Neural cell (in vitro differentiated cells): ENCODE measurements at regions not wholly inside any gene's neighbourhood (a gene's known extent, or its start where the extent isn't known, plus 50 kb on each side); places are given as distances from the start of the nearest gene placed in this dataset.

Experiments used
- H2AFZ ChIP-seq: fragments of 200-600, 300-800 bp; sonication (generic), shearing (Covaris generic); 2 replicates; pipeline ENCODE4 v1.6.0; 2014; ENCODE audit warnings: low read depth, mild to moderate bottlenecking, antibody characterized with exemption, low read length, moderate library complexity
- H3F3A ChIP-seq: fragments of 200-600 bp; shearing (Covaris generic); 2 replicates; pipeline ENCODE4 v1.6.1; 2016; ENCODE audit warnings: mild to moderate bottlenecking, moderate library complexity, mixed read lengths, antibody characterized with exemption, low read length; ENCODE audit not compliant: insufficient read depth, poor library complexity, severe bottlenecking
- H3K27ac ChIP-seq: fragments of 200-600, 300-800 bp; sonication (generic), shearing (Covaris generic); 2 replicates; pipeline ENCODE4 v1.5.1; 2014; ENCODE audit warnings: mild to moderate bottlenecking, low read length, moderate library complexity
- H3K27me3 ChIP-seq: fragments of 300-800, 200-600 bp; sonication (generic), shearing (Covaris generic); 2 replicates; pipeline ENCODE4 v1.6.0; 2014; ENCODE audit warnings: mild to moderate bottlenecking, low read depth, low read length, moderate library complexity; ENCODE audit not compliant: insufficient read depth
- H3K36me3 ChIP-seq: fragments of 300-800, 200-600 bp; sonication (generic), shearing (Covaris generic); 2 replicates; pipeline ENCODE4 v1.5.1; 2014; ENCODE audit warnings: mild to moderate bottlenecking, antibody characterized with exemption, low read length, moderate library complexity; ENCODE audit not compliant: insufficient read depth
- H3K4me2 ChIP-seq: fragments of 300-800, 200-600 bp; sonication (generic), shearing (Covaris generic); 2 replicates; pipeline ENCODE4 v1.6.0; 2014; ENCODE audit warnings: mild to moderate bottlenecking, low read length
- H3K4me3 ChIP-seq: fragments of 300-800, 200-600 bp; sonication (generic), shearing (Covaris generic); 2 replicates; pipeline ENCODE4 v1.5.1; 2014; ENCODE audit warnings: mild to moderate bottlenecking, low read length, moderate library complexity
- H3K79me2 ChIP-seq: fragments of 200-600 bp; shearing (Covaris generic); replicated peaks from 2 replicates; pipeline ENCODE4 v1.6.0; 2014; ENCODE audit warnings: mild to moderate bottlenecking, low read length, moderate library complexity; ENCODE audit not compliant: insufficient read depth
- H3K9ac ChIP-seq: fragments of 300-800, 200-600 bp; sonication (generic), shearing (Covaris generic); 2 replicates; pipeline ENCODE4 v1.6.1; 2016; ENCODE audit warnings: mild to moderate bottlenecking, low read length, mixed read lengths
- H3K9me2 ChIP-seq: fragments of 200-600 bp; shearing (Covaris generic); 2 replicates; pipeline ENCODE4 v1.6.1; 2016; ENCODE audit warnings: mild to moderate bottlenecking, low read length, mixed read lengths; ENCODE audit not compliant: insufficient read depth
- H3K9me3 ChIP-seq: fragments of 200-600, 300-800 bp; sonication (generic), shearing (Covaris generic); 2 replicates; pipeline ENCODE4 v1.6.1; 2016; ENCODE audit warnings: mild to moderate bottlenecking, mixed run types, low read length, moderate library complexity, mixed read lengths
- H4K20me1 ChIP-seq: fragments of 200-600 bp; shearing (Covaris generic); 2 replicates; pipeline ENCODE4 v1.6.1; 2016; ENCODE audit warnings: mild to moderate bottlenecking, mixed run types; ENCODE audit not compliant: insufficient read depth
- EP300 ChIP-seq: fragments of 450-650 bp; conservative IDR thresholded peaks from 2 replicates; pipeline ENCODE4 v1.6.1; 2014; ENCODE audit warnings: antibody characterized with exemption, mild to moderate bottlenecking, moderate library complexity; ENCODE audit not compliant: poor library complexity, severe bottlenecking
- EZH2 ChIP-seq: fragments of 200-600, 300-800 bp; shearing (Covaris generic), sonication (generic); IDR thresholded peaks from 2 replicates; pipeline ENCODE4 v1.6.1; 2014; ENCODE audit warnings: antibody characterized with exemption, low read length, borderline replicate concordance, mild to moderate bottlenecking; ENCODE audit not compliant: insufficient read depth, poor library complexity, severe bottlenecking
- MXI1 ChIP-seq: fragments of 450-650 bp; conservative IDR thresholded peaks from 2 replicates; pipeline ENCODE4 v1.6.1; 2014; ENCODE audit warnings: antibody characterized with exemption, mild to moderate bottlenecking; ENCODE audit not compliant: poor library complexity, severe bottlenecking
- POLR2AphosphoS5 ChIP-seq: IDR thresholded peaks from 2 replicates; pipeline ENCODE4 v1.6.1; 2012
- RAD21 ChIP-seq: fragments of 450-650 bp; conservative IDR thresholded peaks from 2 replicates; pipeline ENCODE4 v1.6.1; 2014; ENCODE audit warnings: antibody characterized with exemption, mild to moderate bottlenecking, moderate library complexity
- SMC3 ChIP-seq: fragments of 450-650 bp; conservative IDR thresholded peaks from 2 replicates; pipeline ENCODE4 v1.6.1; 2014; ENCODE audit warnings: antibody characterized with exemption, mild to moderate bottlenecking, moderate library complexity; ENCODE audit not compliant: poor library complexity
- TAF1 ChIP-seq: IDR thresholded peaks from 2 replicates; pipeline ENCODE4 v1.6.1; 2012; ENCODE audit warnings: low read depth
- TF ChIP-seq, protein P1 (sequence below): IDR thresholded peaks from 2 replicates; pipeline ENCODE4 v1.6.1; 2012; ENCODE audit warnings: borderline replicate concordance
- TF ChIP-seq, protein P2 (sequence below): fragments of 450-650 bp; IDR thresholded peaks from 2 replicates; pipeline ENCODE4 v1.5.1; 2014; ENCODE audit warnings: antibody characterized with exemption, mild to moderate bottlenecking, moderate library complexity; ENCODE audit not compliant: poor library complexity, severe bottlenecking

DNA sequence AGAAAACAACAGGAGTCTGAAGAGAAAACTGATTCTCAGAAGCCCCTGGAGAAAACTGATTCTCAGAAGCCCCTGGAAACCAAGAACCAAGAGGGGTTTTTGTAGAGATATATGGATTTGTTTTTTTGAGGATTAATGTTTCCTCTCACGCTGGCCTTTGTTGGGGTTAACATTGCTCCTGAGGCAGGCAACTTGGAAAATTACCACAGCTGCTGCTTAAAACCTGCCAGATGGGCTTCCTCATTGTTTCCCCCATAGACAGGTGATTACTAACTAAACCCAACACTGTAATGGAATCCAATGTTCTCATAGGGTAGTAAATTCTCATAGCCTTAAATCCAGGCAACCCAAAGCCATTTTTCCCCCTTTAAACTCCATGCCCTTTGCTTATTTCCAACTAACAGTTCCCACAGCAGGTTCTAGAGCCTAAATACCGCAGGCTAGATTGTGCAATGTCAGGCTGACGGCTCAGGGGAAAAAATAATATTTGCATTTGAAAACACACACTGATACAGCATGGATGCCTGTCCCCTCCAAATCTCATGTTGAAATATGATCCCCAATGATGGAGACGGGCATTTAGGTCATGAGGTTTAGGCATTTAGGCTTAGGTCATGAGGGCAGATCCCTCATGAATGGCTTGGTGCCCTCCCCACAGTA lies 272.3 kb upstream of the PKDCC start:
- H3K4me2 ChIP-seq = no peak overlapping the region
- H3K79me2 ChIP-seq = no peaks in the 10 kb centered on the region
- H3K9me2 ChIP-seq = no peaks in the 10 kb centered on the region
- H3K4me3 ChIP-seq = no peak overlapping the region
- H3K27ac ChIP-seq = no peak overlapping the region
- no peaks in the 10 kb centered on the region for H4K20me1 ChIP-seq
- no peak overlapping the region for H3K9ac ChIP-seq
- no peaks in the 10 kb centered on the region for H3K9me3 ChIP-seq
- H3K27me3 ChIP-seq = no peaks in the 10 kb centered on the region
- H3F3A ChIP-seq = no peaks in the 10 kb centered on the region
- TF ChIP-seq RAD21 (no peak), MXI1 (no peak), SMC3 (no peak), POLR2AphosphoS5 (no peak), EZH2 (no peak), EP300 (no peak), TAF1 (no peak)
- TF ChIP-seq, protein P1, sequence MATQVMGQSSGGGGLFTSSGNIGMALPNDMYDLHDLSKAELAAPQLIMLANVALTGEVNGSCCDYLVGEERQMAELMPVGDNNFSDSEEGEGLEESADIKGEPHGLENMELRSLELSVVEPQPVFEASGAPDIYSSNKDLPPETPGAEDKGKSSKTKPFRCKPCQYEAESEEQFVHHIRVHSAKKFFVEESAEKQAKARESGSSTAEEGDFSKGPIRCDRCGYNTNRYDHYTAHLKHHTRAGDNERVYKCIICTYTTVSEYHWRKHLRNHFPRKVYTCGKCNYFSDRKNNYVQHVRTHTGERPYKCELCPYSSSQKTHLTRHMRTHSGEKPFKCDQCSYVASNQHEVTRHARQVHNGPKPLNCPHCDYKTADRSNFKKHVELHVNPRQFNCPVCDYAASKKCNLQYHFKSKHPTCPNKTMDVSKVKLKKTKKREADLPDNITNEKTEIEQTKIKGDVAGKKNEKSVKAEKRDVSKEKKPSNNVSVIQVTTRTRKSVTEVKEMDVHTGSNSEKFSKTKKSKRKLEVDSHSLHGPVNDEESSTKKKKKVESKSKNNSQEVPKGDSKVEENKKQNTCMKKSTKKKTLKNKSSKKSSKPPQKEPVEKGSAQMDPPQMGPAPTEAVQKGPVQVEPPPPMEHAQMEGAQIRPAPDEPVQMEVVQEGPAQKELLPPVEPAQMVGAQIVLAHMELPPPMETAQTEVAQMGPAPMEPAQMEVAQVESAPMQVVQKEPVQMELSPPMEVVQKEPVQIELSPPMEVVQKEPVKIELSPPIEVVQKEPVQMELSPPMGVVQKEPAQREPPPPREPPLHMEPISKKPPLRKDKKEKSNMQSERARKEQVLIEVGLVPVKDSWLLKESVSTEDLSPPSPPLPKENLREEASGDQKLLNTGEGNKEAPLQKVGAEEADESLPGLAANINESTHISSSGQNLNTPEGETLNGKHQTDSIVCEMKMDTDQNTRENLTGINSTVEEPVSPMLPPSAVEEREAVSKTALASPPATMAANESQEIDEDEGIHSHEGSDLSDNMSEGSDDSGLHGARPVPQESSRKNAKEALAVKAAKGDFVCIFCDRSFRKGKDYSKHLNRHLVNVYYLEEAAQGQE = no peak
- TF ChIP-seq, protein P2, sequence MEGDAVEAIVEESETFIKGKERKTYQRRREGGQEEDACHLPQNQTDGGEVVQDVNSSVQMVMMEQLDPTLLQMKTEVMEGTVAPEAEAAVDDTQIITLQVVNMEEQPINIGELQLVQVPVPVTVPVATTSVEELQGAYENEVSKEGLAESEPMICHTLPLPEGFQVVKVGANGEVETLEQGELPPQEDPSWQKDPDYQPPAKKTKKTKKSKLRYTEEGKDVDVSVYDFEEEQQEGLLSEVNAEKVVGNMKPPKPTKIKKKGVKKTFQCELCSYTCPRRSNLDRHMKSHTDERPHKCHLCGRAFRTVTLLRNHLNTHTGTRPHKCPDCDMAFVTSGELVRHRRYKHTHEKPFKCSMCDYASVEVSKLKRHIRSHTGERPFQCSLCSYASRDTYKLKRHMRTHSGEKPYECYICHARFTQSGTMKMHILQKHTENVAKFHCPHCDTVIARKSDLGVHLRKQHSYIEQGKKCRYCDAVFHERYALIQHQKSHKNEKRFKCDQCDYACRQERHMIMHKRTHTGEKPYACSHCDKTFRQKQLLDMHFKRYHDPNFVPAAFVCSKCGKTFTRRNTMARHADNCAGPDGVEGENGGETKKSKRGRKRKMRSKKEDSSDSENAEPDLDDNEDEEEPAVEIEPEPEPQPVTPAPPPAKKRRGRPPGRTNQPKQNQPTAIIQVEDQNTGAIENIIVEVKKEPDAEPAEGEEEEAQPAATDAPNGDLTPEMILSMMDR = no peak
- no peak overlapping the region for H2AFZ ChIP-seq
- no peaks in the 10 kb centered on the region for H3K36me3 ChIP-seq

DNA sequence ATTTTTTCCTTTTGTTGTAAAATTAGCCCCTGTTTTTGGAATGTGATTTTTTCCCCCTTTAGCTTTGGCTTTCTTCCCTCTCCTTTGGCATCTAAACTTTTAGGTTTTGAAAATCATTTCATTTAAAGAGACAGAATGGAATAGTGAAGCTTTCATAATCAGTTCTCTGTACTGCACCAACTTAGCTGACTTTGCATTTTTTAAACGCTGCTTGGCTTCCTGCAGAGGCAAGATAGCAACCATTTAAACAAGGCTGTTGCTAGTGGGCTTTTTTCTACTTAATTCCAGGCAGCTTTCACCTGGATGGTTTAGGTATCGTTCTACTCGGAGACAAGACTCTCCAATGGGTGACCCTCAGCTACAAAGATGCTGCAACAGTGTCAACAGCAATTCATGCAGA lies 267.9 kb upstream of the PKDCC start:
- H3K4me3 ChIP-seq = no peak overlapping the region
- H3K9ac ChIP-seq = no peak overlapping the region
- H3K36me3 ChIP-seq = no peaks in the 10 kb centered on the region
- TF ChIP-seq RAD21 (peak; percentile 21), TAF1 (no peak)
- no peaks in the 10 kb centered on the region for H3K9me3 ChIP-seq
- H3K27ac ChIP-seq = no peak overlapping the region
- no peaks in the 10 kb centered on the region for H3F3A ChIP-seq
- no peaks in the 10 kb centered on the region for H3K79me2 ChIP-seq
- H4K20me1 ChIP-seq = no peaks in the 10 kb centered on the region
- no peak overlapping the region for H3K4me2 ChIP-seq
- H2AFZ ChIP-seq = no peak overlapping the region
- no peaks in the 10 kb centered on the region for H3K27me3 ChIP-seq
- H3K9me2 ChIP-seq = no peaks in the 10 kb centered on the region
